Smooth muscle cell (in vitro differentiated cells): ENCODE measurements at regions not wholly inside any gene's neighbourhood (a gene's known extent, or its start where the extent isn't known, plus 50 kb on each side); places are given as distances from the start of the nearest gene placed in this dataset.

Experiments
- DNase-seq: peaks from one replicate; lab custom pipeline; 2025; ENCODE audit not compliant: unreplicated experiment; lab: John Stamatoyannopoulos, UW
- H2AFZ ChIP-seq: fragments of 200-600 bp; sonication (generic); 2 replicates; pipeline ENCODE4 v1.6.0; 2016; ENCODE audit warnings: antibody characterized with exemption, low read depth, mild to moderate bottlenecking
- H3F3A ChIP-seq: fragments of 200-600 bp; sonication (generic); 2 replicates; pipeline ENCODE4 v1.6.0; 2017; ENCODE audit warnings: antibody characterized with exemption, low read depth
- H3K27ac ChIP-seq: fragments of 200-600 bp; sonication (generic); 2 replicates; pipeline ENCODE4 v1.5.1; 2016; ENCODE audit warnings: low read depth, mild to moderate bottlenecking
- H3K27me3 ChIP-seq: fragments of 200-600 bp; sonication (generic); 2 replicates; pipeline ENCODE4 v1.6.1; 2016; ENCODE audit warnings: low read depth, mild to moderate bottlenecking
- H3K36me3 ChIP-seq: fragments of 200-600 bp; sonication (generic); 2 replicates; pipeline ENCODE4 v1.5.1; 2016; ENCODE audit warnings: low read depth
- H3K4me1 ChIP-seq: fragments of 200-600 bp; sonication (generic); 2 replicates; pipeline ENCODE4 v1.5.1; 2016; ENCODE audit warnings: low read depth
- H3K4me2 ChIP-seq: fragments of 200-600 bp; sonication (generic); 2 replicates; pipeline ENCODE4 v1.6.0; 2016; ENCODE audit warnings: mild to moderate bottlenecking
- H3K4me3 ChIP-seq: fragments of 200-600 bp; sonication (generic); 2 replicates; pipeline ENCODE4 v1.5.1; 2016; ENCODE audit warnings: mild to moderate bottlenecking
- H3K79me2 ChIP-seq: fragments of 200-600 bp; sonication (generic); 2 replicates; pipeline ENCODE4 v1.6.0; 2016; ENCODE audit warnings: low read depth, mild to moderate bottlenecking
- H3K9ac ChIP-seq: fragments of 200-600 bp; sonication (generic); 2 replicates; pipeline ENCODE4 v1.6.0; 2016; ENCODE audit warnings: low read depth
- H3K9me3 ChIP-seq: fragments of 200-600 bp; sonication (generic); replicated peaks from 2 replicates; pipeline ENCODE4 v1.5.1; 2016; ENCODE audit warnings: low read depth
- H4K20me1 ChIP-seq: fragments of 200-600 bp; sonication (generic); 2 replicates; pipeline ENCODE4 v1.6.0; 2016; ENCODE audit warnings: low read depth
- WGBS: methylation state at CpG from one replicate; pipeline ENCODE4 v1.1.7; 2016; ENCODE audit warnings: low lambda C conversion rate; 5-methylcytosine and 5-hydroxymethylcytosine counted together
- TF ChIP-seq, protein P1 (sequence below): fragments of 200-600 bp; sonication (generic); IDR thresholded peaks from 2 replicates; pipeline ENCODE4 v1.5.1; 2017; ENCODE audit warnings: borderline replicate concordance, mild to moderate bottlenecking, antibody characterized with exemption; ENCODE audit not compliant: insufficient read depth, poor library complexity, severe bottlenecking

DNA sequence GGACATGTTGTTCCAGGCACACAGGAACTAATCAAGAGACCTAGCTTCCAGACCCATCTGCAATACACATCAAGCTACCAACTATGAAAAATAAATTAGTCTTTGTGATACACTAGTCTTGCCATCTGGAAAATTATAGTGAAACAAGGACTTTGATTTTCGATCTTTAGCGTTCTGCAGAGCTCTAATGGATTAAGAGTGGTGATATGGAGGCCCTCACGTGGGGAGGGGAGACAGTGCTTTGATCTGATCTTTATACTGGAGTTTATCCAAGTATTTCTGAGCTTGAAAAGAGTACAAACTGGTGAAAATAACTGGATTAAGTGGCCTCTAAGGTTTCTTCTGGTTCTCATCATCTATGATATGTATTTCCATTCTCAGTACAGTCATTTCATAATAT, 273.4 kb upstream of the CDH7 start:
- Histone ChIP-seq H3K27me3 (no peaks in the 10 kb centered on the region), H3F3A (no peaks in the 10 kb centered on the region), H2AFZ (no peak overlapping the region), H4K20me1 (no peaks in the 10 kb centered on the region), H3K79me2 (no peaks in the 10 kb centered on the region), H3K4me1 (no peaks in the 10 kb centered on the region), H3K27ac (no peak overlapping the region), H3K9ac (no peak overlapping the region), H3K4me3 (no peak overlapping the region), H3K9me3 (no peaks in the 10 kb centered on the region), H3K4me2 (no peak overlapping the region), H3K36me3 (no peaks in the 10 kb centered on the region)
- no peak for DNase-seq
- 72% methylated on average over 3 of the region's 3 CpGs for WGBS
- TF ChIP-seq, protein P1, sequence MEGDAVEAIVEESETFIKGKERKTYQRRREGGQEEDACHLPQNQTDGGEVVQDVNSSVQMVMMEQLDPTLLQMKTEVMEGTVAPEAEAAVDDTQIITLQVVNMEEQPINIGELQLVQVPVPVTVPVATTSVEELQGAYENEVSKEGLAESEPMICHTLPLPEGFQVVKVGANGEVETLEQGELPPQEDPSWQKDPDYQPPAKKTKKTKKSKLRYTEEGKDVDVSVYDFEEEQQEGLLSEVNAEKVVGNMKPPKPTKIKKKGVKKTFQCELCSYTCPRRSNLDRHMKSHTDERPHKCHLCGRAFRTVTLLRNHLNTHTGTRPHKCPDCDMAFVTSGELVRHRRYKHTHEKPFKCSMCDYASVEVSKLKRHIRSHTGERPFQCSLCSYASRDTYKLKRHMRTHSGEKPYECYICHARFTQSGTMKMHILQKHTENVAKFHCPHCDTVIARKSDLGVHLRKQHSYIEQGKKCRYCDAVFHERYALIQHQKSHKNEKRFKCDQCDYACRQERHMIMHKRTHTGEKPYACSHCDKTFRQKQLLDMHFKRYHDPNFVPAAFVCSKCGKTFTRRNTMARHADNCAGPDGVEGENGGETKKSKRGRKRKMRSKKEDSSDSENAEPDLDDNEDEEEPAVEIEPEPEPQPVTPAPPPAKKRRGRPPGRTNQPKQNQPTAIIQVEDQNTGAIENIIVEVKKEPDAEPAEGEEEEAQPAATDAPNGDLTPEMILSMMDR: no peak

DNA sequence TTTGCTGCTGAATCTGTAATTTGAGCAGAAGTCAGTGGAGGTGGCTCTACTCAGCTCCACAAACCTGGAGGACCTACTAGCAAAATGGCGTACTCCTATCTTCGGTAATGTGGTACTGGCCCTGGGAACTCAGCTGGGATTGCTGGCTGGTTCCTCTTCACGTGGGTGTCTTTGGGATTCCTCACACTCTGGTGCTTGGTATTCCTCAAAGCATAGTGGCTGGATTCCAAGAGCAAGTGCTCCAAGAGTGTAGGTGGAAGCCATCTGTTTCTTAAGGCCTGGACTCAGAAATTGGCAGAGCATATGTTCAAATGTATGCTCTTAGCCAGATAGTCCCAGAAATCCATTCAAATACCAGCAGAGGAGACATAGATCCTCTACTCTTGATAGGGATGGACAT, 281.9 kb upstream of the CDH7 start:
- Histone ChIP-seq H3K4me3 (no peak overlapping the region), H3K27ac (no peak overlapping the region), H2AFZ (no peak overlapping the region), H3K4me1 (no peaks in the 10 kb centered on the region), H4K20me1 (no peaks in the 10 kb centered on the region), H3K79me2 (no peaks in the 10 kb centered on the region), H3K4me2 (no peak overlapping the region), H3K27me3 (no peaks in the 10 kb centered on the region), H3K9me3 (no peaks in the 10 kb centered on the region), H3K36me3 (no peaks in the 10 kb centered on the region), H3F3A (no peaks in the 10 kb centered on the region), H3K9ac (no peak overlapping the region)
- 80% methylated on average over 3 of the region's 3 CpGs for WGBS
- TF ChIP-seq, protein P1: no peak
- DNase-seq: no peak

DNA sequence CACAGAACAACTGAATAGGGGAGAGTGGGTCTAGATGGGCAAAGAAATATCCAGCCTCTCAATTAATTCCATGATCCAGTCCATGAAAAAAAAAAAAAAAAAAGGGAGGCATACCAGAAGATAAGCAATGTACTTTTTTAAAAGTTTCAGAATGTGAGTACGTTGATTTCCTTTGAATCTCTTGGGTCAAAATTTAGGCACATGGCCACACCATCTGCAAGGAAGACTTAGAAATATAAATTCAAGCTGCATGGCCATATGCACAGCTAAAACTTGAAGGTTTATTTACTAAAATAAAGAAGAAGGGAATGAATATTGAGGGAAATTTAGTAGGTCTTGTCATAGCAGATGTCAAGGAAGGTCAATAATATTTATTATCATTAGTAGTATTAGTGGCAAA, 286.5 kb upstream of the CDH7 start:
- Histone ChIP-seq H3K4me2 (no peak overlapping the region), H3K79me2 (no peaks in the 10 kb centered on the region), H3F3A (no peaks in the 10 kb centered on the region), H3K27ac (no peak overlapping the region), H3K27me3 (no peaks in the 10 kb centered on the region), H4K20me1 (no peaks in the 10 kb centered on the region), H3K4me3 (no peak overlapping the region), H2AFZ (no peak overlapping the region), H3K9ac (no peak overlapping the region), H3K36me3 (no peaks in the 10 kb centered on the region), H3K9me3 (no peaks in the 10 kb centered on the region), H3K4me1 (no peaks in the 10 kb centered on the region)
- 88% methylated on average over 1 of the region's 1 CpG for WGBS
- DNase-seq: no peak
- TF ChIP-seq, protein P1: no peak

DNA sequence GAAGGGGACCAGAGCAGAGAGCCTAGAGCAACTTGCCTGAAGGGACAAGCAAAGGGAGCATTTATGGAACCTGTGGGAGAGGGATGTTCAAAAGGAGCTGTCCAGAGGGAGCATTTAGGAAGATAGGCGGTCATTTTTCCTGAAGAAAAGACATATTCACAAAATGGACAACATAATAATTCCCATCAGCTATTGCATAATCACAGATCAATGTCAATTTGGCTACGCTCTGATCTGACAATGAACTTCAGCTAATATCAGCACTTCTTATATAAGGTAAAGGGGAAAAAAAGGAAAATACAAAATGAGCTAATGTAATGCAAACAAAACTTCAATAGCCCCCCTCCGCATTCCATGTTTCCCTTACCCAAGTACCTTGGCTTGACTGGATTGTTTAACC, 291.1 kb upstream of the CDH7 start:
- 88% methylated on average over 3 of the region's 3 CpGs for WGBS
- Histone ChIP-seq H3K27me3 (no peaks in the 10 kb centered on the region), H4K20me1 (no peaks in the 10 kb centered on the region), H3K4me2 (no peak overlapping the region), H3K4me3 (no peak overlapping the region), H3K27ac (no peak overlapping the region), H3K79me2 (no peaks in the 10 kb centered on the region), H3K9me3 (no peaks in the 10 kb centered on the region), H2AFZ (no peak overlapping the region), H3K9ac (no peak overlapping the region), H3K4me1 (no peaks in the 10 kb centered on the region), H3K36me3 (no peaks in the 10 kb centered on the region), H3F3A (no peaks in the 10 kb centered on the region)
- TF ChIP-seq, protein P1: no peak
- DNase-seq: no peak
